NT2/D1 (cell line): ENCODE measurements at regions not wholly inside any gene's neighbourhood (a gene's known extent, or its start where the extent isn't known, plus 50 kb on each side); places are given as distances from the start of the nearest gene placed in this dataset.

Source experiments
- SUZ12 ChIP-seq: IDR thresholded peaks from 2 replicates; pipeline ENCODE4 v1.6.1; 2011; ENCODE audit not compliant: insufficient read length, insufficient read depth; ENCODE audit errors: extremely low read depth
- YY1 ChIP-seq: IDR thresholded peaks from 2 replicates; pipeline ENCODE4 v1.6.1; 2011; ENCODE audit not compliant: insufficient read length, insufficient read depth
- ZNF274 ChIP-seq: IDR thresholded peaks from 2 replicates; pipeline ENCODE4 v1.6.1; 2011; ENCODE audit warnings: mild to moderate bottlenecking, low read depth, low read length

- TF ChIP-seq SUZ12, result no peak
- no peak for TF ChIP-seq YY1
- TF ChIP-seq ZNF274, result no peak
Measured at GRCh38 chr11:36751335-36751781, 153.3 kb upstream of the RAG2 start.
